ENCODE measurements at regions not wholly inside any gene's neighbourhood (a gene's known extent, or its start where the extent isn't known, plus 50 kb on each side); places are given as distances from the start of the nearest gene placed in this dataset.

DNA sequence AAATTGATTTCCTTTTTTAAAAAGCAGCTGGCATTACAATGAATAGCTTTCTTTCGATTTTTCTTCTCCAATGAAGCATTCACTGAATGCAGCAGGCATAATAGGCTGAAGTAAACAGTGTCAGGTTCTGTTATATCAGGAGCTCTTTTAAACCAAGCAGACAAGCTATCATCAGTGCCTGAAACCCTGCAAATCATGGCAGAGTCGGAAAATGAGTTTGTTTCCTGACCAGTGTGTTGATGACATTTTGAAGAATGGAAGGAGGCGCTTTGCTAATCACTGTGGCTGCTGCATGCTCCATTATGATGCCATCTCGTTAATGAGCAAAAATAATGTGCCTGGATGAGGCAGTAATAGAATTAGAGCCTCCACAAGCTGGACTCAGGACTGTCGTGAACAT is 284.5 kb downstream of the ZNF608 start:
- no peak for TF ChIP-seq POLR2A (IDR thresholded peaks at IDR 0.05)
- TF ChIP-seq, protein P1, sequence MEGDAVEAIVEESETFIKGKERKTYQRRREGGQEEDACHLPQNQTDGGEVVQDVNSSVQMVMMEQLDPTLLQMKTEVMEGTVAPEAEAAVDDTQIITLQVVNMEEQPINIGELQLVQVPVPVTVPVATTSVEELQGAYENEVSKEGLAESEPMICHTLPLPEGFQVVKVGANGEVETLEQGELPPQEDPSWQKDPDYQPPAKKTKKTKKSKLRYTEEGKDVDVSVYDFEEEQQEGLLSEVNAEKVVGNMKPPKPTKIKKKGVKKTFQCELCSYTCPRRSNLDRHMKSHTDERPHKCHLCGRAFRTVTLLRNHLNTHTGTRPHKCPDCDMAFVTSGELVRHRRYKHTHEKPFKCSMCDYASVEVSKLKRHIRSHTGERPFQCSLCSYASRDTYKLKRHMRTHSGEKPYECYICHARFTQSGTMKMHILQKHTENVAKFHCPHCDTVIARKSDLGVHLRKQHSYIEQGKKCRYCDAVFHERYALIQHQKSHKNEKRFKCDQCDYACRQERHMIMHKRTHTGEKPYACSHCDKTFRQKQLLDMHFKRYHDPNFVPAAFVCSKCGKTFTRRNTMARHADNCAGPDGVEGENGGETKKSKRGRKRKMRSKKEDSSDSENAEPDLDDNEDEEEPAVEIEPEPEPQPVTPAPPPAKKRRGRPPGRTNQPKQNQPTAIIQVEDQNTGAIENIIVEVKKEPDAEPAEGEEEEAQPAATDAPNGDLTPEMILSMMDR (IDR thresholded peaks at IDR 0.05) = no peak
